ENCODE measurements at regions not wholly inside any gene's neighbourhood (a gene's known extent, or its start where the extent isn't known, plus 50 kb on each side); places are given as distances from the start of the nearest gene placed in this dataset.

DNA sequence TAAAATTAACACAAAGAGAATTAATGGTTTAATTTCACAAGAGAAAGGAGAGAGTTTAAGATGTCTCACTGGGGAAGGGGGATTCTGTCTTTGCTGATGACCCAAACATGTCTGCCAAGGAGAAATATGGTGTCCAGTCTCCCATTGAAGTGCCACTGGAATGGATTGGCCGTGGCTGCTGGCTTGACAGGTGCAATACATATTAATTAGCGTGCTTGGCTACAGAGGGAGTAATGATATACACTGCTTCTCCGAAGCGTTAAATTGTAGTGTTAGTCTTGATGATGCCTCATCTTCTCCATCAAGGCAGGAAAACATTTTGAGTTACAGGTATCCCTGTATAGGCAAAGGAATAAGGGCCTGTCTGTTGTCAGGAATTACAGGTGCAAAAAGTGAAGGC lies 393.4 kb upstream of the TMPO start:
- TF ChIP-seq, protein P1, sequence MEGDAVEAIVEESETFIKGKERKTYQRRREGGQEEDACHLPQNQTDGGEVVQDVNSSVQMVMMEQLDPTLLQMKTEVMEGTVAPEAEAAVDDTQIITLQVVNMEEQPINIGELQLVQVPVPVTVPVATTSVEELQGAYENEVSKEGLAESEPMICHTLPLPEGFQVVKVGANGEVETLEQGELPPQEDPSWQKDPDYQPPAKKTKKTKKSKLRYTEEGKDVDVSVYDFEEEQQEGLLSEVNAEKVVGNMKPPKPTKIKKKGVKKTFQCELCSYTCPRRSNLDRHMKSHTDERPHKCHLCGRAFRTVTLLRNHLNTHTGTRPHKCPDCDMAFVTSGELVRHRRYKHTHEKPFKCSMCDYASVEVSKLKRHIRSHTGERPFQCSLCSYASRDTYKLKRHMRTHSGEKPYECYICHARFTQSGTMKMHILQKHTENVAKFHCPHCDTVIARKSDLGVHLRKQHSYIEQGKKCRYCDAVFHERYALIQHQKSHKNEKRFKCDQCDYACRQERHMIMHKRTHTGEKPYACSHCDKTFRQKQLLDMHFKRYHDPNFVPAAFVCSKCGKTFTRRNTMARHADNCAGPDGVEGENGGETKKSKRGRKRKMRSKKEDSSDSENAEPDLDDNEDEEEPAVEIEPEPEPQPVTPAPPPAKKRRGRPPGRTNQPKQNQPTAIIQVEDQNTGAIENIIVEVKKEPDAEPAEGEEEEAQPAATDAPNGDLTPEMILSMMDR (IDR thresholded peaks at IDR 0.05): no peak
- no peak for TF ChIP-seq POLR2A (IDR thresholded peaks at IDR 0.05)

All from adrenal gland (tissue), 5 donors.